Brain microvascular endothelial cell (primary cell): ENCODE measurements at regions not wholly inside any gene's neighbourhood (a gene's known extent, or its start where the extent isn't known, plus 50 kb on each side); places are given as distances from the start of the nearest gene placed in this dataset.

Source experiments
- DNase-seq: peaks from one replicate; pipeline ENCODE4 v3.0.0-alpha.2; 2020
- H3K27ac ChIP-seq: fragments of 250-450 bp; sonication (Bioruptor Pico); 2 replicates; pipeline ENCODE4 v1.5.1; 2020; ENCODE audit warnings: mild to moderate bottlenecking, moderate library complexity
- H3K27me3 ChIP-seq: fragments of 250-450 bp; sonication (Bioruptor Pico); replicated peaks from 2 replicates; pipeline ENCODE4 v1.5.1; 2020; ENCODE audit warnings: mild to moderate bottlenecking
- H3K36me3 ChIP-seq: fragments of 250-450 bp; sonication (Bioruptor Pico); replicated peaks from 2 replicates; pipeline ENCODE4 v1.5.1; 2020; ENCODE audit warnings: mild to moderate bottlenecking
- H3K4me3 ChIP-seq: 2 replicates; pipeline ENCODE4 v1.5.1; 2011; ENCODE audit warnings: low read depth, mild to moderate bottlenecking, control low read depth, low read length, moderate library complexity
- CTCF ChIP-seq: IDR thresholded peaks from 2 replicates; pipeline ENCODE4 v1.5.1; 2011; ENCODE audit warnings: low read depth, mild to moderate bottlenecking, moderate library complexity, low read length, control low read depth, inconsistent platforms; ENCODE audit errors: missing control alignments
- in situ Hi-C: cut with HindIII; loops from 2 replicates; pipeline ENCODE4 v1.10.0; 2017; ENCODE audit warnings: low sequenced_read_pairs, low pct_ligation_motif_present

DNA sequence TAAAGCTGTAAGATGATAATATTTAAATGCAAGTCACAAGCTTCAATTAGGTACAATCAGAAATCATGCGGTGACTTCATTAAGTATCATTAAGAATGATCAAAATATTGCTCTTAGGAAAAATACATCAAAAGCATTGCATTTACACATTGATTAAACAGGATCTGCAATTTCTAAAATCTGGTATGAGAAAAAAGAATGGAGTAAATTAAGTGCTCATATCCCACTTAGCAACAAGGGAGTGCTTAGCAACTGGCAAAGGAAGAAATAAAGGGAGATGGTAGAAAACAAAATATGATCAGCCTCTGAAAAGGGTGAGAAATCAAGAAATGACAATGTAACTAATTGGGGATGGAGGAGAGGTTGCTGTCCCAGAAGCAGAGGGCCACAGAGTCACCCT, 1918.2 kb upstream of the PIK3C3 start:
- in situ Hi-C loops: no loop called here
- Histone ChIP-seq H3K27me3 (no peaks in the 10 kb centered on the region), H3K4me3 (no peak overlapping the region), H3K27ac (no peak overlapping the region), H3K36me3 (no peaks in the 10 kb centered on the region)
- TF ChIP-seq CTCF: no peak
- DNase-seq: no peak

DNA sequence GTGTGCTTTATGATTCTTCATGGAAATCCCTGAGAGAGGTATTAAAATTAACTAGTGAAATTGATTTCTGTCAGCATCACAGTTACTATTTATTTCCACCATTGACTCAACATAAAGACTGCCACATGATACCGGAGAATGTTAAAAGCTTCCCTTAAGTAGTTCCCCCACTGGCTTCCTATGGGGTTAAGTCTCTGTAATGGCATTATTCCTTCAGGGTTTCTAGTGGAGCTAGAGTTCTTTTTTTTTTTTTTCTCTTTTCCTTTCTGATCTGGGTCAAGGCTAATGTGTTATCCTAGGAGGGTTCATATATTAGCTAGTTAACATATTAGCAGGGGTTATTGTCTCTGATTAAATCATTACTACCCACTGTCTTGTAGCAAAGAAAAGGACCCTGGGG, 1919.1 kb upstream of the PIK3C3 start:
- H3K27me3 ChIP-seq: no peaks in the 10 kb centered on the region
- DNase-seq: no peak
- no peak overlapping the region for H3K27ac ChIP-seq
- in situ Hi-C loops: no loop called here
- no peak overlapping the region for H3K4me3 ChIP-seq
- no peak for TF ChIP-seq CTCF
- no peaks in the 10 kb centered on the region for H3K36me3 ChIP-seq

DNA sequence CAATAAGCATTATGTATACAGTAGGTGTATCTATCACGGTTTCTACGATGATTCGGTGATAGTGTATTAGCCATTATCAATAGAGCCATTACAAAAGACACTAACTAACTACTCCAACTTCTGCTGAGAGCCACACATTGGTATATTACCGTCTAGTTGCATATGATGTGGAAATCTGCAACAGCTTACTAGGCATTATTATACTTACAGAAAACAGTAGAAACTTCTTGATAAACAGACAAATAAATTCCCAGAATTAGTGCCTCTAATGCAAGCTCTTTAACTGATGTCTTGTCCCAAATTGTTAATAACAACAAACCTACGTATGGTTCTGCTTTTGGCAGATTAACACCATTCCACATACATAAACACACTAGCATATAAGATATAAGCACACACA, 1923.0 kb upstream of the PIK3C3 start:
- TF ChIP-seq CTCF: no peak
- Histone ChIP-seq H3K27me3 (no peaks in the 10 kb centered on the region), H3K27ac (no peak overlapping the region), H3K36me3 (no peaks in the 10 kb centered on the region), H3K4me3 (no peak overlapping the region)
- no peak for DNase-seq
- in situ Hi-C loops: no loop called here

DNA sequence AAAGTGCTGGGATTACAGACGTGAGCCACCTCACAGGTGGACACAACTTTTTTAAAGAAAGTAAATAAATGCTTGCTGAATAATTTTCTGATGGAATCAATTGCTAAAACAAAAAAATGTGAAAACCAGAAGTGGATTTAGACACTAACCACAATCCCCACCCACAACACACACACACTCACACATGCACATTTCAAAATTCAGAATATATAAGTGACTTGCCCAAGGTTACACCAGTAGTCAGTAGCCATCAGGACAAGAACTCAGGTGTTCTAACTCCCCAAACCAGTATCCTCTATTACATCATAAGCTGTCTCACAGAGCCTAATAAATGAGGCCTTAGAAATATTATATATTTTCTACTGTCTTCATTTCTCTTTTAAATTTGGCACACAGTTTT, 1923.6 kb upstream of the PIK3C3 start:
- no peaks in the 10 kb centered on the region for H3K27me3 ChIP-seq
- no peak for TF ChIP-seq CTCF
- in situ Hi-C loops: no loop called here

GRCh38 chr18:40019797-40020392, 1935.1 kb upstream of the PIK3C3 start:
- no peak for DNase-seq
- no peak for TF ChIP-seq CTCF
- H3K27me3 ChIP-seq: no peaks in the 10 kb centered on the region
- H3K4me3 ChIP-seq: no peak overlapping the region
- in situ Hi-C loops: no loop called here
- no peak overlapping the region for H3K27ac ChIP-seq
- no peaks in the 10 kb centered on the region for H3K36me3 ChIP-seq

More for the DNA sequence above, 1923.6 kb upstream of the PIK3C3 start:
- DNase-seq: no peak
- Histone ChIP-seq H3K36me3 (no peaks in the 10 kb centered on the region), H3K27ac (no peak overlapping the region), H3K4me3 (no peak overlapping the region)

GRCh38 chr18:40018266-40018665, 1936.8 kb upstream of the PIK3C3 start:
- in situ Hi-C loops: no loop called here
- Histone ChIP-seq H3K36me3 (no peaks in the 10 kb centered on the region), H3K27me3 (no peaks in the 10 kb centered on the region), H3K27ac (no peak overlapping the region), H3K4me3 (no peak overlapping the region)
- DNase-seq: no peak
- no peak for TF ChIP-seq CTCF
